ENCODE measurements at regions not wholly inside any gene's neighbourhood (a gene's known extent, or its start where the extent isn't known, plus 50 kb on each side); places are given as distances from the start of the nearest gene placed in this dataset.
"Not testable (repeated sequence)": the region's sequence is repeated elsewhere in the genome, so short reads cannot be mapped to it uniquely, and the experiment has no call there.

GRCh38 chr4:116272336-116272735 lies 813.0 kb downstream of the TRAM1L1 start:
- no peak for DNase-seq

- DNase-seq, result not testable (repeated sequence)
Observed at GRCh38 chr4:116260931-116261330, 824.4 kb downstream of the TRAM1L1 start.

DNA sequence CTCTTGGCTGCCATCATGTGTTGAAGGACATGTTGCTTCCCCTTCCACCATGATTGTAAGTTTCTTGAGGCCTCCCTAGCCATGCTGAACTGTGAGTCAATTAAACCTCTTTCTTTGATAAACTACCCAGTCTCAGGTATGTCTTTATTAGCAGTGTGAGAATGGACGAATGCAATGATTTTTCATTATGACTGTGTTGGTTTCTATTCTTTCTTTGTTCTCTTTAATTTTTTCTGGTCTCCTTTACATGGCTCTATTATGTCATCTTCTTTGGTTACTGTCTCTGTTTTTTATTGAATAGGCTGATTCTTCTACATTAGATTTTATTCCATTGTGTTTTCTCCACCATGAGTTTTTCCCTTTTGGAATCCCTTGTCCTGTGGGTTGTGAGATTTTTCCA lies 840.6 kb downstream of the TRAM1L1 start:
- no peak for DNase-seq

DNA sequence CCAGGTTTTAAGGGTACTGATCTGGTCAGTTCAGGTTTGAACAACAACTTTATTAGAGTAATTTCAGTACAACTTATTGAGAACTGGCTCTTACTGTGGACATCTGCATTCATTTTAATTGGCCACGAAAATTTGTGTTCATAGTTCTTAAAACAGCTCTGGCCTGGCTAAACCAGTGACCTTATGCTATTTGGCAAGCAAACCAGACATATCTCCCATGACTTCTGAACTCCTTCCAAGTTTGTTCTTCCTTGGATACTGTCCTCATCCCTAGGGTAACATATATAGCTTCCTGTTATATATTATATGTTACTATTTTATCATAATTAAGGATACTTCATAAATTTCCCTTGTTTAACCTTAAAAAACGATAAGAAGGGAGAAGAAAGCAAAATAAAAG lies 841.9 kb downstream of the TRAM1L1 start:
- DNase-seq, result no peak

GRCh38 chr4:116233971-116234370 lies 851.4 kb downstream of the TRAM1L1 start:
- no peak for DNase-seq

GRCh38 chr4:116231999-116232398 lies 853.4 kb downstream of the TRAM1L1 start:
- DNase-seq, result not testable (repeated sequence)

GRCh38 chr4:116229420-116229819 lies 856.0 kb downstream of the TRAM1L1 start:
- DNase-seq, result no peak

- no peak for DNase-seq
Observed at GRCh38 chr4:116223040-116223732, 862.2 kb downstream of the TRAM1L1 start.

DNA sequence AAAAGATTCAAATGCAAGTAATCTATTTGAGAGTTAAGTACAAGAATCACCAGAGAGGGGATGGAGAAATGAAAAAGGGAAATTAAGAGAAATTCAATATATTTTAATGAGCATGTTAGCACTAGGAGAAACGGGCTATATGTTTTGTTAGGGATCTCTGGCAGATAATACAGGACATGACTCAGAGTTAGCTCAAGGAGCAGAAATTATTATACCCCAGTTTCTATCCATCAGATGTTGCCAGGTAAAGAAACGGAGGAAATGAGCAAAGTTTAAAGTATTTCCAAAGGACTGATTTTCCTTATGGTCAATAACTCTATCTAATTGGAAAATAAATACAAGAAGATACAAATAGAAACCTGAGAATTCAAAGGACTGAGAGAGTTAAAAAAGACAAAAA lies 867.6 kb downstream of the TRAM1L1 start:
- no peak for DNase-seq

DNA sequence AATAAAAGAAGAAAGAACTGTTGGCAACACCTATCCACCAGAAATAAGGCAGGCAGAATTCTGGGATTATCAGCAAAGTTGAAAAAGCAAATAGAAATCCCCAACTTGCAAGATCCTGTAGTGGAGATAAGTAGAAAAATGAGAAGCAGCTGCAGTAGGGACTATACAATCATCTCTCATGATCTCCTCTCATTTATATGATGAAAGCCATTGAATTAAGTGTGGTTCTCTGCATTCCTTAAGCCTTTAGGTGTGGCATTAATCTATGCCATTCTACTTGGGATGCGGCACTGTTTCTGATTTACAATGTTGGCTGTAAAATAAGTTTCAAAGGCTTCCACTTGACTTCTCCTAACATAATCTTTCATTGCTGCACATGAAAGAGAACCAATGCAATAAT lies 869.8 kb downstream of the TRAM1L1 start:
- no peak for DNase-seq

DNA sequence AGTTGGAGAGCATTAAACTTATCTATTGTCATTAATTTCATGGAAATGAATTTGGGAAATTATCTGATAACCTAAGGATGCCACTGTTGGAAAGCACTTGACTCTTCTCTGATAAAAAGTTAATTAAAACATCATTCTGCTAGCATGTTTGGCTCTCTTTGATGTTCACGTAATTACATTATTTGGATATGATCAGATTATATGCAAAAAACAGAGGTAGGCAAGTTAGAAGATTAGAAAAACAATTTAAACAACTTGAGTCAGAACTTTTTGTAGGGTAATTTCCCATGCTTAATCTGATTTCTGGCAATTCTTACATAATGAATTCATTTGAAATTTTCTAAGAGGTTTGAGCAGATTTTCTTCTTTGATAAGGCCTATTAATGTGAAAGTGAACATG lies 882.9 kb downstream of the TRAM1L1 start:
- no peak for DNase-seq

DNA sequence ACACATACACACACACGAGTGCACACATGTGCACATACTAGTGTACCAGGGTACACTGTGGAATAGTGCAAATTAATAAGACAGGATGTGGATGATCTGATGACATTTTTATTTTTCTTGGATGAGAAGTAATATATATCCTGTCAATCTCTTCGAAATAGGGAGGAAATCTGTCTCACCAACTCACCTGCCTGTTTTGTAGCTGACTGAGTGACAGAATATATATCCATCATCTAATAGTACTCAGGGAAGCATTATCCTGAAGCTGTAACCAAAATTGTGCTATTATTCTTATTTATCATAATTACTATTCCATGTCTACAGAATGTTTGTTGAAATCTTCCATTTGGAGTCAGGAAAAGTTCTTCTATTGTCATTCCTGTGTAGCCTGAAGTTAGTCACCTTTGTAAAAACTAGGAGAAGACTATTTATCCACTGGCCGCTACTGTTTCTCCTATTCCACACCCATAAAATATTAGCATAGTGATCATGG lies 888.0 kb downstream of the TRAM1L1 start:
- no peak for DNase-seq

DNA sequence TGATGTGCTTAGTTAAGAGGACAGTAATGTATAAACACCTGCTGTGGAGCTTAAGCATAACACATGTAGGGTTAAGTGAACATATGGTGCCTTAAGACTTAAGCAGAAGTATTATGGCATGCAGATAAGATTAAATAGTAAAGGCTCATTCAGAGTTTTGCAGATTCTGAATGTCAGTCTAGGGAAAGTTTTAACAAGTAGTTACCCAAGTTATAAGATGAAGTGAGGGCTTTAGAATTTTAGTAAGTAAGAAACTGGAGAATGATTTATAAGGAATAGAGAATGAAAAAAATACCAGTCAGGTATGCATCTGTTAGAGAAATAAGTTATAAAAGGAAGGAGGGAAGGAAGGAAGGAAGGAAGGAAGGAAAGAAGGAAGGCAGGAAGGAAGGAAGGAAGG lies 902.1 kb downstream of the TRAM1L1 start:
- DNase-seq, result no peak

GRCh38 chr4:116180157-116180601 lies 905.2 kb downstream of the TRAM1L1 start:
- DNase-seq, result no peak

DNA sequence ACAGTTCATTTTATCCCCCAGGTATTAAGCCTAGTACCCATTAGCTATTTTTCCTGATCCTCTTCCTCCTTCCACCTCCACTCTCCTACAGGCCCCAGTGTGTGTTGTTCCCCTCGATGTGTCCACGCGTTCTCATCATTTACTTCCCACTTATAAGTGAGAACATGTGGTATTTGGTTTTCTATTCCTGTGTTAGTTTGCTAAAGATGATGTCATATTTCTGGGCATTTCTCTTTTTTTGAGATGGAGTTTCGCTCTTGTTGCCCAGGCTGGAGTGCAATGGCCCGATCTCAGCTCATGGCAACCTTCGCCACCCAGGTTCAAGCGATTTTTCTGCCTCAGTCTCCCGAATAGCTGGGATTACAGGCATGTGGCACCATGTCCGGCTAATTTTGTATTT lies 934.0 kb downstream of the TRAM1L1 start:
- not testable (repeated sequence) for DNase-seq

DNA sequence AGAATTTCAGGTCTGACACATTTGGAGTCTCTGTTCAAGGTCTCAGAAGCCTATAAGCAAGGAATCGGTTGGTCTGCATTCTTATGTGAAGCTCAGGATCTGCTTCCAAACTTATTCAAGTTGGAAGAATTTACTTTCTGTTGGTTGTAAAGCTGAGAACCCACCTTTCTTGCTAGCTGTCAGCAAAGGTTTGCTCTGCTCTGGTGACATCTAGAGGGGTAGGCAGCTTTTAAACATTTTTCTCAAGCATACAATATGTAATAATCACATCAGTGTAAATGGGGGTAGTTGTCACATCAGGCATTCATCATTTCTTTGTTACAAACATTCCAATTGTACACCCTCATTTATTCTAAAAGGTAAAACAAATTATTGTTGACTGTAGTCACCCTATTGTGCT lies 935.2 kb downstream of the TRAM1L1 start:
- DNase-seq, result no peak

- DNase-seq, result no peak
Observed at GRCh38 chr4:116143198-116143597, 942.2 kb downstream of the TRAM1L1 start.

DNA sequence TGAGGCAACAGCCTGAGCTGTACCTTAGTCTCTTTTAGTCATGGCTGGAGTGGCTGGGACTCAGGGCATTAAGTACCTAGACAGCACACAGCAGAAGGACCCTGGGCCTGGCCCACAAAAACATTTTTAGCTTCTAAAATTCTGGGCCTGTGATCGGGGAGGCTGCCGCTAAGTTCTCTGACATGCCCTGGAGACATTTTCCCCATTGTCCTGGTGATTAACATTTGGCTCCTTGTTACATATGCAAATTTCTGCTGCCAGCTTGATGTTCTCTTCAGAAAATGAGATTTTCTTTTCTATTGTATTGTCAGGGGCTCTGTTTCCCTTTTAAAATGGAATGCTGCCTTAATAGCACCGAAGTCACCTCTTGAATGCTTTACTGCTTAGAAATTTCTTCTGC lies 952.4 kb downstream of the TRAM1L1 start:
- DNase-seq, result no peak

GRCh38 chr4:116126794-116127193 lies 958.6 kb downstream of the TRAM1L1 start:
- no peak for DNase-seq

DNA sequence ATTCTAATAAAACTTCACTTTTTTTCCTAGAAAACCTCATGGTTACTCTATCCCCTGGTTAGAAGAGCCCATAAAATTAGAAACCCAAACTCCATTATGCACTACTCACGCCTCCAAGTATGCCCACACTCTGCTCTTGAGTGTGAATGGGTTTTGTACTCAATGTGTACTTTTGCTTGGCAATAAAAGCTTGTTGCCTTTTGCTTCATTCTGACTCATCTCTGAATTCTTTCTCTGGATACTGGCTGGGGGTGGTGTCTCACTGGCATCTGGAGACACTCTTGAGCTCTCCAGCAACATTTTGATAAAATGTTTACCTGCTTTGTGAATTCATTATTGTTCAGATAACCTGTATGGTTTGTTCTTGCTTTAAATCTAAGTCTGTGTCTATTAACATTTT lies 963.3 kb downstream of the TRAM1L1 start:
- DNase-seq, result no peak

DNA sequence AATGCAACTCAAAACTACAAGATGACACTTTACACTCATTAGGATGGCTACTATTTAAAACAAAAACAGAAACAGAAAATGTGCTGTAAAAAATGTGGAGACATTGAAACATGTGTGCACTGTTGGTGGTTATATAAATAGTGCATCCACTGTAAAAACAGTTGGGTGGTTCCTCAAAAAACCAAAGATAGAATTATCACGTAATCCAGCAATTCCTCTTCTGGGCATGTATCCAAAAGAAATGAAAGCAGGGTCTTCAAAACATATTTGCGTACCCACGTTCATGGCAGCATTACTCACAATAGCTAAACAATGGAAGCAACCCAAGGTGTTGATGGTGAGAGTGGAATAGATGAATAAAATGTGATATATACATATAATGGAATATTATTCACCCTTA lies 967.2 kb downstream of the TRAM1L1 start:
- no peak for DNase-seq

- DNase-seq, result not testable (repeated sequence)
Observed at GRCh38 chr4:116112861-116113260, 972.5 kb downstream of the TRAM1L1 start.

- DNase-seq, result no peak
Observed at GRCh38 chr4:116110713-116111112, 974.7 kb downstream of the TRAM1L1 start.

DNA sequence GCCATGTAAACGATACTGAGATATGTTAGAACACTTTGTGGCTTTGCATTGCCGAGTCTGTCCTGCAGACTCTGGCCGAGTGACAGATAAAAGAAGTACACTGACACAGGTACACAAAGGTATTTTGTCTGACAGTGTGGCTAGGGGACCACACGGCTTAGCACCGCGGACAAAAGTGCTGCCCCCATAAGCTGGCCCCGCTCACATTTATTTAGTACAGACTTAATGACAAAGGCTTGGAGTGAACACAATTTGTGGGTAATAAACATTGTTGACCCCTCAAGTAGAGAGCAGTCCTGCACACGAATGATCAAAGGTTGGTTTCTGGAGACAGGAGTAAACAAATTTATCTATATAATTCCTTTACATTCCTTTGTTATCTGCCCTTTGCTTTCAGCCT lies 976.8 kb downstream of the TRAM1L1 start:
- DNase-seq, result no peak

DNA sequence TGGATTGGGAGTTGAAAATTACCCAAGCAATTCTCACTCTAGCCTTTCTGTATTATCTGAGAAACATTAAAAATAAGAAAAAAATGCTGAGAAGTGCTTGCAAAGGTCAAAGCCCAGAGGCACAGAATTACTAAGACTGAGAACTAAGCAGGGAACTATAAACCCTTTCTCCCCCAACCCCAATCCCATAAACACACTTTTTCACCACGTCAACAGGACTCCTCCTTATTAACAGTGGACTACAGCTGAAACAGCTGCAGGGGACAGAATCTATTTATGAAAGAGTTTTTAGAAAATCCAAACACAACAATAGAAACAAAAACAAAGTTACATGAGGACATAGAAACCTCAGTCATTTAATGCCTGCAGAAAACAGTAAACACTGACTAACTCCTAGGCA lies 984.1 kb downstream of the TRAM1L1 start:
- DNase-seq, result no peak
